NT2/D1 (cell line): ENCODE measurements at regions not wholly inside any gene's neighbourhood (a gene's known extent, or its start where the extent isn't known, plus 50 kb on each side); places are given as distances from the start of the nearest gene placed in this dataset.

ENCODE experiments used
- DNase-seq: peaks from one replicate; pipeline ENCODE4 v3.0.0-alpha.2; 2011; ENCODE audit warnings: low read depth, low spot score
- H3K27me3 ChIP-seq: 2 replicates; pipeline ENCODE4 v1.6.0; 2011; ENCODE audit warnings: mild to moderate bottlenecking; ENCODE audit not compliant: insufficient read length, insufficient read depth
- H3K36me3 ChIP-seq: 2 replicates; pipeline ENCODE4 v1.6.1; 2011; ENCODE audit warnings: mild to moderate bottlenecking, low read length, mixed read lengths; ENCODE audit not compliant: insufficient read depth, insufficient read length
- H3K4me1 ChIP-seq: 2 replicates; pipeline ENCODE4 v1.5.1; 2011; ENCODE audit not compliant: insufficient read depth, insufficient read length
- H3K4me3 ChIP-seq: 2 replicates; pipeline ENCODE4 v1.5.1; 2011; ENCODE audit warnings: low read depth; ENCODE audit not compliant: insufficient read length
- H3K9ac ChIP-seq: 2 replicates; pipeline ENCODE4 v1.6.0; 2011; ENCODE audit warnings: low read depth; ENCODE audit not compliant: insufficient read length
- H3K9me3 ChIP-seq: 2 replicates; pipeline ENCODE4 v1.5.1; 2011; ENCODE audit warnings: mild to moderate bottlenecking, low read length; ENCODE audit not compliant: insufficient read depth
- SUZ12 ChIP-seq: IDR thresholded peaks from 2 replicates; pipeline ENCODE4 v1.6.1; 2011; ENCODE audit not compliant: insufficient read length, insufficient read depth; ENCODE audit errors: extremely low read depth
- YY1 ChIP-seq: IDR thresholded peaks from 2 replicates; pipeline ENCODE4 v1.6.1; 2011; ENCODE audit not compliant: insufficient read length, insufficient read depth
- ZNF274 ChIP-seq: IDR thresholded peaks from 2 replicates; pipeline ENCODE4 v1.6.1; 2011; ENCODE audit warnings: mild to moderate bottlenecking, low read depth, low read length

DNA sequence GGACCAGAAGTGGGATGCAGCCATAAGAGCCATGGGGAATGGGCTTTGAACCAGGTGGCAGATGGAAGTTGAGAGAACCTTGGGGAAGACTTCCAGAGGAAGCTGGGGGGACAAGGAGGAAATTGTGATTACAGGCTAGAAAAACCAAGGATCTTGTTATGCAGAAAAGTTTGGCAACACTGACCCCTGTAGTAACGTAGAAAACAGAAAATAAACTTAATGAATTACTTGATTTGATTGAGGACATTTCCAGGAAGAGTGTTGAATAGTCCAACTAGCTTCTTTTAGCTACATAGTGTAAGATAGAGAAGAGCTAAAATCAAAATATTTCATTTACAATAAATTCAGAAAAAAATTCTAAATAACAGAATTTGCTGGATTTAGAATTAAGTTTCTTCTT, 91.9 kb upstream of the GPC1 start:
- no peaks in the 10 kb centered on the region for H3K4me1 ChIP-seq
- no peak for DNase-seq
- H3K36me3 ChIP-seq = no peaks in the 10 kb centered on the region
- H3K27me3 ChIP-seq = peaks cover 3% of the 10 kb centered on the region
- H3K9me3 ChIP-seq = peaks cover 15% of the 10 kb centered on the region; the same call in 1 of the 2 replicates
- TF ChIP-seq YY1 = no peak
- H3K4me3 ChIP-seq = no peak overlapping the region
- no peak overlapping the region for H3K9ac ChIP-seq

GRCh38 chr2:240344904-240345303, 90.6 kb upstream of the GPC1 start:
- H3K9me3 ChIP-seq = peaks cover 9% of the 10 kb centered on the region; the same call in 1 of the 2 replicates

DNA sequence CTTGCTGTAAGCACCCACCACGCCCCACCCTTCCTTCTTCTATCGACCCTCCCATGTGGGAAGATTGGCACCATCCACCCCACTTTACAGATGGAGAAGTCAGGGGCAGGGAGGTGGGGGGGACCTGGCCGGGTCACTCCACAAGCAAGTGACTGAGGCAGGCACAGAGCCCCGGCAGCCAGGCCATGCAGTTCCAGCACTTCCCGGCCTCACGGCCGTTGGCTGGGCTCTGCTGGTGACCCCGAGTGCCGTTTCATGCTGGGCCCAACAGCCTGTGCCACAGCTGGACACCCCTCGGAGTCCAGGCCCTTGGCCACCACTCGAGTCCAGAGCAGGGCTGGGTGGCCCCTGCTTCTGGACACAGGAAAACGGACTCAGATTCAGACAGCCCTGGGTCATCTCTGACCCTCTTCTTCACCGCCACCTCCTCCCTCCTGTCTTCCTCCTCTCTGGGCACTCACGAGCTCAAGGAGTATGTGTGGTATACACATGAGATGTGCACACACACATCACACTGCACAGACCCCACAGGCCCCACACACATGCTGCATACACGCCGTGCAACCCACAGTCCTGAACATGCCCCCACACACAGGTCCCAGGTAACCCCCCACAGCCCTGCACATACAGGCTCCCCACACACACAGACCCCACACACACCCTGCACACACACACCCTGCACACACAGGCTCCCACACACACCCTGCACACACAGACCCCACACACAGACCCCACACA, 89.3 kb upstream of the GPC1 start:
- DNase-seq = no peak
- no peak overlapping the region for H3K4me3 ChIP-seq
- H3K36me3 ChIP-seq = no peaks in the 10 kb centered on the region
- no peak overlapping the region for H3K9ac ChIP-seq
- H3K4me1 ChIP-seq = peaks cover 2% of the 10 kb centered on the region
- TF ChIP-seq SUZ12 (no peak), ZNF274 (no peak), YY1 (no peak)
- H3K9me3 ChIP-seq = peaks cover 9% of the 10 kb centered on the region; the same call in 1 of the 2 replicates
- H3K27me3 ChIP-seq = no peaks in the 10 kb centered on the region

More at GRCh38 chr2:240344904-240345303, 90.6 kb upstream of the GPC1 start:
- no peak for DNase-seq
- Histone ChIP-seq H3K4me1 (no peaks in the 10 kb centered on the region), H3K4me3 (no peak overlapping the region), H3K27me3 (no peaks in the 10 kb centered on the region), H3K9ac (no peak overlapping the region), H3K36me3 (no peaks in the 10 kb centered on the region)
- TF ChIP-seq YY1 = no peak
- no peak for TF ChIP-seq SUZ12
- no peak for TF ChIP-seq ZNF274

GRCh38 chr2:240346753-240347372, 88.6 kb upstream of the GPC1 start:
- TF ChIP-seq SUZ12 = no peak
- no peak for TF ChIP-seq ZNF274
- no peak for TF ChIP-seq YY1
- no peak for DNase-seq
- Histone ChIP-seq H3K9ac (no peak overlapping the region), H3K4me3 (no peak overlapping the region), H3K9me3 (peaks cover 9% of the 10 kb centered on the region; the same call in 1 of the 2 replicates), H3K27me3 (no peaks in the 10 kb centered on the region), H3K4me1 (peaks cover 2% of the 10 kb centered on the region), H3K36me3 (no peaks in the 10 kb centered on the region)

DNA sequence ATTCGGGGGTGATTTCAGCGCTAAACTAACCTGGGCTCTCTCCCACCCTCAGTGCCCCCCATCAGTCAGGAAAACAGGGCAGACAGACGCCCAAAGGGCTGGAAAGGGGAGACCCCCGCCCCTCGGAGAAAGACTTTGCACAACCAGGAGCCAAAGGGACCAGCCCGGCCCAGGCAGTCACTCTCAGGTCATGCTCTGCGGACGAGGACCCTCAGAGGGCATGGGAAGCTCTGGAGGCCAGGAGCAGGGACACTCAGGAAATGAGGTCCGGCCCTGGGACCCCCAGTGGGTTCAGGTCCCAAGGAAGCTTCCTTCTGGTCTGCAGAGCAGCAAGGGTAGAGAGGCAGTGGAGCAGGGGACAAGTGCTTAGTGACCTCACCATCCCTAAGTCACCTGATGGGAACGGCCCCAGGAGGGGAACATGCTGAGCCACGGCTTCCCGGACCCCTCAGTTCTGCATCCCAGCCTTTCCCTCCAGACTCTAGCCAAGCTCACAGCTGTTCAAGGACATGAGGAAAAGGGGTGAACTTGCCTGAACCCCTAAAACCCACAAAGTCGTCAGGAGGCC, 88.0 kb upstream of the GPC1 start:
- no peaks in the 10 kb centered on the region for H3K27me3 ChIP-seq
- no peak overlapping the region for H3K4me3 ChIP-seq
- peaks cover 2% of the 10 kb centered on the region for H3K4me1 ChIP-seq
- no peaks in the 10 kb centered on the region for H3K36me3 ChIP-seq
- no peak for TF ChIP-seq YY1
- TF ChIP-seq ZNF274 = no peak
- no peak for TF ChIP-seq SUZ12
- DNase-seq = no peak
- no peak overlapping the region for H3K9ac ChIP-seq
- peaks cover 9% of the 10 kb centered on the region; the same call in 1 of the 2 replicates for H3K9me3 ChIP-seq

- peaks cover 9% of the 10 kb centered on the region; the same call in 1 of the 2 replicates for H3K9me3 ChIP-seq
- no peaks in the 10 kb centered on the region for H3K27me3 ChIP-seq
- DNase-seq = no peak
- H3K4me1 ChIP-seq = peaks cover 2% of the 10 kb centered on the region
- TF ChIP-seq ZNF274 (no peak), SUZ12 (no peak), YY1 (no peak)
- H3K4me3 ChIP-seq = no peak overlapping the region
- H3K9ac ChIP-seq = no peak overlapping the region
- no peaks in the 10 kb centered on the region for H3K36me3 ChIP-seq
These were observed 87.4 kb upstream of the GPC1 start for GRCh38 chr2:240347949-240348500.

DNA sequence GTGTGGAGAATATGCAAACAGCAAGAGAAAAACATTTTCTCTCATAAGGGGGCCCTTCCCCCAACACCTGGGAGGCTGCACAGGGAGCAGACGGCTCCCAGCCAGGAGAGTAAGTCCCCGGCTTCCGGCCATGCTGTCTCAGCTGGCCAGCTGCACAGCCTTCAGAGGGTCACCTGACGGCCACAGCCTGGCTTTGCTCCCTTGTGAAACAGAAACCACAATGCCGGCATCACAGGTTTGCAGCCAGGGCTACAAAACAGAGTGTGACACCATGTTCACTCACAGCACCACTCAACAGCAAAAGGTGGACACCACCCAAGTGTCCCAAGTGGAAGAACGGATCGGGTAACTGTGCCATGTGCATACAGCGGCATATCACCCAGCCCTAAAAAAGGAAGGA, 86.9 kb upstream of the GPC1 start:
- Histone ChIP-seq H3K4me3 (no peak overlapping the region), H3K4me1 (peaks cover 2% of the 10 kb centered on the region), H3K27me3 (no peaks in the 10 kb centered on the region), H3K36me3 (no peaks in the 10 kb centered on the region), H3K9ac (no peak overlapping the region), H3K9me3 (peaks cover 9% of the 10 kb centered on the region; the same call in 1 of the 2 replicates)
- DNase-seq = no peak
- no peak for TF ChIP-seq SUZ12
